ENCODE measurements at regions not wholly inside any gene's neighbourhood (a gene's known extent, or its start where the extent isn't known, plus 50 kb on each side); places are given as distances from the start of the nearest gene placed in this dataset.
A peak's percentile ranks its signal among the peaks of the same experiment; 100 is the strongest.

DNA sequence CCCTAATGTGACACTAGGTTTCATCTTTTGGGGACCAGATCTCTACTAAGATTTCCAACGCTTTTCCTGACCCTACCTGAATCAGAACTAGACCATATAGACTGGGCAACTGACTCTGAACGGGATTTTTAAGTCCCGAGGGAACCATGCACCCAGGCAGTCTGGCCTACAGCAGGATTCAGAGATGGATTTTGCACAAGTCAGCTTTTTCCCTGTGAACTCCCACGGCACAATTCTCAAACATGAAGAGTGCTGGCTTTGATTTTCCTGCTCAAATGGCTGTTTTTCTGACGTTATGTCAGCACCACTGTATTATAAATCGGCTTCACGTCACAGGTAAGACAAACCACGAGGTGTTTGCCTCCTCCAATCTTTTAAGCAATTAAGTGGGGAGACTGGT, 409.1 kb downstream of the TCERG1L start:
- no peak for DNase-seq

- DNase-seq, result no peak
These were observed 408.6 kb downstream of the TCERG1L start for GRCh38 chr10:130902929-130903328.

- no peak for DNase-seq
These were observed 406.8 kb downstream of the TCERG1L start for GRCh38 chr10:130904676-130905075.

GRCh38 chr10:130905386-130905785, 406.1 kb downstream of the TCERG1L start:
- no peak for DNase-seq

DNA sequence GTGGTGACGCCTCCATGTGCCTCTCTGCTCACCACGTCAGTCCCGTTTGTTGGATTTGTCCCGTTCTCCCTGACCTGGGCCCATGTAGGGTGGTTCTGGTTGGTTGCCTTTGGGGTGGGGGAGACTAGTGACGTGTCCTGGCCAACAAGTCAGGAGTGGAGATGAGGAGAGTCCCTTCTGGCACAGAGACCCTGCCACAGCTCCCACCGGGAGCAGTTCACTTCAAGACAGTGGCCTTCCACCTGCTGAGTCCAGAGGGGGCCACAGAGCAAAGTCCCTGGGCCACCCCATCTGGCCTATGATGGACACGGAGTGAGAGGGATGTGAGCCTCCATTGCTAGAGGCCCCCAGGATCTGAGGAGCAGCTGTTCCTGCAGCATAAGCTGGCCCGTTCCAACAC, 405.6 kb downstream of the TCERG1L start:
- DNase-seq, result no peak

DNA sequence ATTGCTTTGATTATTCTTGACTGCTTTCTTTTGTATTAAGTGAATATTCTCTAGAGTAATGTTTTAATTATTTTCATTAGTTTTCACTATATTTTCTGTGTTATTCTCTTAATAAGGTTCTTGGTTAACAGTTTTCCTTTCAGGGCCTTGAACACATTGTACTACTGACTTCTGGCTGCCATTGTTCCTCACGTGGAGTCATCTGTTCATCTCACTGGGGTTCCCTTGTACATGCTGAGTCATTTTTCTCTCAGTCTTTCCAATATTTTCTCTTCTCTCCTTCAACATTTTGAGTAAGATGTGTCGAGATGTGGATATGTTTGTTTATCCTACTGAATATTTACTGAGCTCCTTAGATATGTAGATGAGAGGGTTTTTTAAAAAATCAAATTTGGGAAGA, 400.7 kb downstream of the TCERG1L start:
- no peak for DNase-seq

DNA sequence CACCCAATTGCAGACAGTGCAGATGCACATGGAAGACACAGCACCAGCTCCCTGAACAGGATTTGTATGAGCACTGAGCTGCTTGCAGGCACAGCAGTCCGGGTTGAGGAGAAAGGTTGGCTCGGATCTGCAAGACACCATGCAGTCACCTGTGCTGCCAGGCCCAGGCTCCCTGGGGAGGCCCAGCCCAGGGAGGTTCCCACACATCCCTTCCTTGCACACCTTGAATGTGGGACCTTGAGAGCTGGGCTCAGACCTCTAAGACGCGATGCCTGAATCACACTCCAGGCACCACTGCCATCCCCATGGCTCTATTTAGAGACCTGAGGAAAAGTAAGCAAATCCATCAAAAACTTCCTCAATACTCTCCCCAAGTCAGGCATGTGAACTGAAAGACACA, 397.7 kb downstream of the TCERG1L start:
- DNase-seq, result no peak

GRCh38 chr10:130914367-130914766, 397.2 kb downstream of the TCERG1L start:
- no peak for DNase-seq

- no peak for DNase-seq
These were observed 396.5 kb downstream of the TCERG1L start for GRCh38 chr10:130915065-130915464.

DNA sequence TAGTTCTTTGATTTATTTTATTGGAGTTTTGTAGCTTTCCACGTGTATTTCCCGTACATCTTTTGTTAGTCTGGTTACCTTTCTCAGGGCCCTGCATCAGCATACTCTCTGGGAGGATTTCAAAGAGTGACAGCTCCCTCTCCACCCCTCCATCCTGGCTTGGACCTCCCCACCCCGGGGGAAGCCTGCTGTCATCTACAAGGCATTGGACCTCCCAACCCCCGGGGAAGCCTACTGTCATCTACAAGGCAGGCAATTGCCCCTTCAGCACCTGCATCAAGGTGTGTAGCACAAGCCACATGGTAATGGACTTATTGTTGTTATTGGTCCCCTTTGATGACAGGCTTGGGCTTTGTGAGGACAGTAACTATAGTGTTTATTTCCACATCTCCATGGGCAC, 390.1 kb downstream of the TCERG1L start:
- DNase-seq, result no peak

- DNase-seq, result no peak
These were observed 389.5 kb downstream of the TCERG1L start for GRCh38 chr10:130921911-130922440.

- no peak for DNase-seq
These were observed 387.9 kb downstream of the TCERG1L start for GRCh38 chr10:130923596-130923995.

GRCh38 chr10:130924138-130924819, 387.2 kb downstream of the TCERG1L start:
- DNase-seq, result peak; percentile 11 to 63 (median 28)

DNA sequence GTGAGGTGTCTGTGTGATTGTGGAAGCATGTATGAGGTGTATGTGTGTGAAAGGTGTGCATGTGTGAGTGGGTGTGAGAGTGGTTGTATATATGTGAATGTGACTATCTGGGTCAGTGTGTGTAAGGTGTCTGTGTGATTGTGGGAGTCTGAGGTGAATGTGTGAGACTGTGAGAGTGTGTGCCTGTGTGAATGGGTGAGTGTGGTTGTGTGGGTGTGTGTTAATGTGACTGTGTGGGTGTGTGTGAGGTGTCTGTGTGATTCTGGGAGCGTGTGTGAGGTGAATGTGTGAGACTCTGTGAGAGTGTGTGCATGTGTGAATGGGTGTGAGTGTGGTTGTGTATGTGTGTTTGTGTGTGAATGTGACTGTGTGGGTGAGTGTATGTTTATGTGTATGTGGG, 385.1 kb downstream of the TCERG1L start:
- DNase-seq, result no peak

DNA sequence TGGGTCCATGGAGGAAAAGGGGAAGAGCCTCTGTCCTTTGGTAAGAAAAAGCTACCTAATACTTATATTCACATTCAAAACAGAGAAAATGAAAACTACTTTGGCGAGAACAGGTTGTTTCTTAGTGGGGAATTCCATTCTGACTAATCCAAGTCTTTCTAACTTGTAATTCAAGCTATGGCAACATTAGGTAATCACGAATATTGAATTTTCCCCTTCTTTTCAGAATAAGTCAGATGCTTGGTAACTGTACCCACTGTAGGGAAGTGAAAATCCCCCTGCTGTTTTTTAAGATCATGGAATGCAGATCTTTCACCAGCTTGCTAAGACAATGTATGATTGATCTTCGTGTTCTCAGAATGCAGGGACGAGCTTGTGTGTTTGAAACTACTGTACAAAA, 384.4 kb downstream of the TCERG1L start:
- DNase-seq, result no peak

- DNase-seq, result no peak
These were observed 383.2 kb downstream of the TCERG1L start for GRCh38 chr10:130928306-130928705.

GRCh38 chr10:130929422-130930325, 381.8 kb downstream of the TCERG1L start:
- no peak for DNase-seq

GRCh38 chr10:130930821-130931220, 380.7 kb downstream of the TCERG1L start:
- DNase-seq, result no peak

DNA sequence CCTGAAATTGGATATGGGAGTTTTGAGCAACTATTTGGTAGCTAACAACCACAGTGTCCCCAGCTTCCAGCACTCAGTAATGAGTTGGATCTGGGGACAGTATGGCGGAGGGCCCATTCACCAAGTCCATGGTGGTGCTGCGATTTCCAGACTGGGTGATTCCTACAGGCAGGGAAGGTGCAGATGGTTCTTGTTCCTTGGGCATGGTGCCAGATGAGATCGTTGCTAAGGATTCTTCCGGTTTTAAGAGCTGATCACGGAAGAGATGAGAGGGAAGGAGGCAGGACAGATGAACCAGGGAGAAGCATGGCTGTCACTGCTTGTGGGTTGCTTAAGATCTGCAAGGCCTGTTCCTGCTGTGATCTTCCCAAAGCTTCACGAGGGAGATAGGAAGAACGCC, 380.3 kb downstream of the TCERG1L start:
- no peak for DNase-seq

DNA sequence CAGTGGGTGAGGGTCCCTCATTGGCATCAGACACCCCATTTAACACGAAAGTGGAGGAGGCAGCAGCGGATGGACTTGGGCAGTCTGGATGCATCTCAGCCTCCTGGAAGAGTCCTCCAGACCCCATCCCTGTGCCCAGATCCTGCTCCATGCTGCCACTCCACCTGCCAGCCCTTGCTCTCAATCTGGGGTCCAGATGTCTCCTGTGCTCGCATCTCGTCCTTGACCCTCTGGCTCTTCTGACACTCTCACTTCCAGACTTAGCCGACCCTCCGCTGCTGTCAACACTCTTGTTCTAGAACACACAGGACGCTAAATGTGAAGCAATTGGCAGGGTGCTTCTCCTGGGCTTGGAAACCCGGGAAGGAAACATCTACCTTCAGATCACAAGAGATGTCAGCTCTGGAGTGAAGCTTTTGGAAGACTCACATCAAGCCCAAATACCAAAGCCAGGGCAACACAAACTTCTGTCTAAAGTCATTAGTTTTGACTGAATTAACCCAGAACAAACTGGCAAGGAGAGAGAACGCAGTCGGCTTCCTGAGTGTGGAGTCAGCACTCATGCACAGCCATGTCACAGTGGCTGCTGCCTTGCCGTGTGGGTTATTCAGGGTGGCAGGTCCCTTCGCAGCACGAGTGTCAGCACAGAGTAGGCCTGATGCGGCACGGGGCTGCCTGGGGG, 379.1 kb downstream of the TCERG1L start:
- no peak for DNase-seq

- DNase-seq, result no peak
These were observed 378.5 kb downstream of the TCERG1L start for GRCh38 chr10:130933008-130933390.

Data from muscle of back (tissue), 3 donors.